Pancreas (tissue), 10 donors: ENCODE measurements at regions not wholly inside any gene's neighbourhood (a gene's known extent, or its start where the extent isn't known, plus 50 kb on each side); places are given as distances from the start of the nearest gene placed in this dataset.

Source experiments
- ATAC-seq, 4 donors: fragments of 200-7000 bp; cut with Tn5 transposase; one replicate each; pipeline versions ENCODE4 v1.8.0 to v1.9.1; 2020; ENCODE audit warnings: mild to moderate bottlenecking in 4 of 4, moderate library complexity in 4 of 4
- DNase-seq, 6 donors: peaks; one replicate each; pipeline ENCODE4 v3.0.0-alpha.2; 2020
- FAIRE-seq: peaks from 2 replicates; lab custom pipeline; 2012; peaks lifted over from hg19 to GRCh38; lab: Jason Lieb, UNC
- H3K27ac ChIP-seq, 4 donors: fragments of 200-600 bp; sonication (generic); 1 replicate in 3 of 4; 2 replicates in 1 of 4; pipeline versions ENCODE4 v1.5.0 to v1.8.0; 2020
- H3K27me3 ChIP-seq, 4 donors: fragments of 200-600 bp; one replicate each; pipeline ENCODE4 v1.8.0; 2021
- H3K36me3 ChIP-seq, 3 donors: fragments of 200-600 bp; sonication (generic) in 1 of 3; one replicate each; pipeline versions ENCODE4 v1.5.0 to v1.8.0; 2020 to 2021
- H3K4me1 ChIP-seq, 3 donors: fragments of 200-600 bp; one replicate each; pipeline ENCODE4 v1.8.0; 2021
- H3K4me3 ChIP-seq, 4 donors: fragments of 200-600 bp; sonication (generic) in 2 of 4; one replicate each; pipeline versions ENCODE4 v1.5.0 to v1.8.0; 2020 to 2021
- H3K9me3 ChIP-seq, 4 donors: fragments of 200-600 bp; one replicate each; pipeline ENCODE4 v1.8.0; 2021
- CTCF ChIP-seq, 4 donors: fragments of 200-600 bp; sonication (generic) in 3 of 4; IDR thresholded peaks; one replicate each; pipeline versions ENCODE4 v1.5.0 to v1.8.0; 2021; ENCODE audit warnings: antibody characterized with exemption in 4 of 4
- WGBS, 2 donors: extraction: QIAGEN DNeasy Blood & Tissue Kit; methylation state at CpG; one replicate each; pipeline ENCODE4 v1.1.7; 2013; 5-methylcytosine and 5-hydroxymethylcytosine counted together
- intact Hi-C, 3 donors: fragments of 100-400 bp; cut with DNase I; formaldehyde crosslinking; loops; one replicate each; pipeline versions ENCODE4 v1.11.1 to v1.14.2; 2022
- donor health status: healthy with polysubstance abuse.
- donor health status: DM: no; HTN: no; CAD: no; lungs with moderate emphysema.
- donor health status: DM: no; HTN: no; CAD: no.
- donor health status: control.
- donor health status: control.
- donor health status: Bipolar disorder and iron deficiency.
- donor health status: DM: yes; HTN: yes; CAD: no.
- donor health status: DM: no; HTN: no; CAD: no.
- donor health status: DM: no; HTN: no; CAD: no.
- donor health status: DM: yes; HTN: yes; CAD: no.

GRCh38 chr16:8199390-8199789 lies 390.9 kb downstream of the TMEM114 start:
- DNase-seq (no peak), ATAC-seq (no peak), FAIRE-seq (no peak)
- Histone ChIP-seq H3K27me3 (no peaks in the 10 kb centered on the region), H3K27ac (no peak overlapping the region), H3K4me1 (no peaks in the 10 kb centered on the region), H3K4me3 (no peak overlapping the region), H3K36me3 (no peaks in the 10 kb centered on the region), H3K9me3 (no peaks in the 10 kb centered on the region)
- WGBS, 2 donors, result 37 to 42% methylated on average over 5 of the region's 5 CpGs
- intact Hi-C loops, result no loop called here
- TF ChIP-seq CTCF (IDR thresholded peaks at IDR 0.05), result no peak

GRCh38 chr16:8194794-8195193 lies 395.5 kb downstream of the TMEM114 start:
- DNase-seq (no peak), ATAC-seq (no peak), FAIRE-seq (no peak)
- Histone ChIP-seq H3K9me3 (no peaks in the 10 kb centered on the region), H3K27ac (no peak overlapping the region), H3K4me1 (no peaks in the 10 kb centered on the region), H3K4me3 (no peak overlapping the region), H3K36me3 (no peaks in the 10 kb centered on the region), H3K27me3 (no peaks in the 10 kb centered on the region)
- WGBS, 2 donors, result 28 to 41% methylated on average over 2 of the region's 2 CpGs
- TF ChIP-seq CTCF (IDR thresholded peaks at IDR 0.05), result no peak
- intact Hi-C loops, result no loop called here

GRCh38 chr16:8188841-8189240 lies 401.5 kb downstream of the TMEM114 start:
- intact Hi-C loops, result no loop called here
- H3K4me3 ChIP-seq, result no peak overlapping the region
- no peak overlapping the region for H3K27ac ChIP-seq
- no peak for TF ChIP-seq CTCF (IDR thresholded peaks at IDR 0.05)
- no peaks in the 10 kb centered on the region for H3K9me3 ChIP-seq
- no peaks in the 10 kb centered on the region for H3K36me3 ChIP-seq
- FAIRE-seq (no peak), ATAC-seq (no peak), DNase-seq (no peak)
- 65 to 67% methylated on average over 8 of the region's 8 CpGs for WGBS, 2 donors
- H3K27me3 ChIP-seq, result peaks cover 0 to 4% (median 0%) of the 10 kb centered on the region in 4 donors
- H3K4me1 ChIP-seq, result no peaks in the 10 kb centered on the region

GRCh38 chr16:8187782-8188372 lies 402.4 kb downstream of the TMEM114 start:
- no peak overlapping the region for H3K27ac ChIP-seq
- 23 to 37% methylated on average over 5 of the region's 5 CpGs for WGBS, 2 donors
- intact Hi-C loops, result no loop called here
- TF ChIP-seq CTCF (IDR thresholded peaks at IDR 0.05), result no peak
- H3K4me1 ChIP-seq, result no peaks in the 10 kb centered on the region
- peaks cover 0 to 4% (median 1%) of the 10 kb centered on the region in 4 donors for H3K27me3 ChIP-seq
- FAIRE-seq (no peak), DNase-seq (no peak), ATAC-seq (no peak)
- H3K4me3 ChIP-seq, result no peak overlapping the region
- no peaks in the 10 kb centered on the region for H3K9me3 ChIP-seq
- no peaks in the 10 kb centered on the region for H3K36me3 ChIP-seq

GRCh38 chr16:8184854-8185253 lies 405.5 kb downstream of the TMEM114 start:
- FAIRE-seq (no peak), DNase-seq (no peak), ATAC-seq (no peak)
- Histone ChIP-seq H3K36me3 (no peaks in the 10 kb centered on the region), H3K27me3 (peaks cover 0 to 4% (median 1%) of the 10 kb centered on the region in 4 donors), H3K4me1 (no peaks in the 10 kb centered on the region), H3K27ac (no peak overlapping the region), H3K9me3 (no peaks in the 10 kb centered on the region), H3K4me3 (no peak overlapping the region)
- TF ChIP-seq CTCF (IDR thresholded peaks at IDR 0.05), result no peak
- intact Hi-C loops, result no loop called here
- 36 to 49% methylated on average over 1 of the region's 1 CpG for WGBS, 2 donors
